ENCODE measurements at regions not wholly inside any gene's neighbourhood (a gene's known extent, or its start where the extent isn't known, plus 50 kb on each side); places are given as distances from the start of the nearest gene placed in this dataset.

DNA sequence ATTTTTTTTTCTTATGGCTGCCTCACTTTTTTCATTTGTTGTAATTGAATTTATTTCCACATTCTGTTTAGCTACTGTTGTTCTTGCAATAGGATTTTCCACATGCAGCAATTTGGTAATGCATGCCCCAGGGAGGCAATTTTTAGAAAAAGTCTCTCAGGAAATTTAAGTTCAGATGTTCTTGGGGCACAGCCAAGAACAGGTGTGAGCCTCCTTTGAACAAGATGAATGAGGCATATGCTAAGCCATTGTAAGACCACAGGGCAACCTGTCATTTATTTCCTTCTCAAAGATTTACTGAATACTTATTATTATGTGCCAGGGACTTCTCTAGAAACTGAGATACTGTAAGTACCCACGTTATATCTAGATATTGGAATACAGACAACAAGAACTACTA is 549.5 kb downstream of the DIPK2A start:
- Mint-ChIP-seq H3K9me3 (no peaks in the 10 kb centered on the region), H3K36me3 (ENCODE audit: low read depth) (no peaks in the 10 kb centered on the region), H3K4me3 (no peak overlapping the region), H3K27me3 (ENCODE audit: insufficient read depth) (no peaks in the 10 kb centered on the region), H3K27ac (no peak overlapping the region), H3K4me1 (peaks cover 2% of the 10 kb centered on the region)
- 100% methylated on average over 1 of the region's 1 CpG; no CpG with 5 or more reads in 1 of the 2 experiments for WGBS, 2 experiments (ENCODE audit: insufficient coverage in 1 of 2, insufficient read length in 1 of 2)
- H3K4me3 ChIP-seq (ENCODE audit: low read length): no peak overlapping the region
- no peak overlapping the region for H3K27ac ChIP-seq (ENCODE audit: low read depth, low read length)
- DNase-seq: no peak
- H3K27me3 ChIP-seq (ENCODE audit: control insufficient read depth, insufficient read depth, low read length, poor library complexity, severe bottlenecking): no peaks in the 10 kb centered on the region
- H3K9me3 ChIP-seq (ENCODE audit: control insufficient read depth, low read length): no peaks in the 10 kb centered on the region
- TF ChIP-seq, protein P1, sequence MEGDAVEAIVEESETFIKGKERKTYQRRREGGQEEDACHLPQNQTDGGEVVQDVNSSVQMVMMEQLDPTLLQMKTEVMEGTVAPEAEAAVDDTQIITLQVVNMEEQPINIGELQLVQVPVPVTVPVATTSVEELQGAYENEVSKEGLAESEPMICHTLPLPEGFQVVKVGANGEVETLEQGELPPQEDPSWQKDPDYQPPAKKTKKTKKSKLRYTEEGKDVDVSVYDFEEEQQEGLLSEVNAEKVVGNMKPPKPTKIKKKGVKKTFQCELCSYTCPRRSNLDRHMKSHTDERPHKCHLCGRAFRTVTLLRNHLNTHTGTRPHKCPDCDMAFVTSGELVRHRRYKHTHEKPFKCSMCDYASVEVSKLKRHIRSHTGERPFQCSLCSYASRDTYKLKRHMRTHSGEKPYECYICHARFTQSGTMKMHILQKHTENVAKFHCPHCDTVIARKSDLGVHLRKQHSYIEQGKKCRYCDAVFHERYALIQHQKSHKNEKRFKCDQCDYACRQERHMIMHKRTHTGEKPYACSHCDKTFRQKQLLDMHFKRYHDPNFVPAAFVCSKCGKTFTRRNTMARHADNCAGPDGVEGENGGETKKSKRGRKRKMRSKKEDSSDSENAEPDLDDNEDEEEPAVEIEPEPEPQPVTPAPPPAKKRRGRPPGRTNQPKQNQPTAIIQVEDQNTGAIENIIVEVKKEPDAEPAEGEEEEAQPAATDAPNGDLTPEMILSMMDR (conservative IDR thresholded peaks at IDR 0.05): no peak
- H3K9ac ChIP-seq (ENCODE audit: extremely low read depth, low read length, poor library complexity, severe bottlenecking): no peak overlapping the region
- H3K4me1 ChIP-seq (ENCODE audit: control insufficient read depth, insufficient read depth, low read length): no peaks in the 10 kb centered on the region
- no peaks in the 10 kb centered on the region for H3K36me3 ChIP-seq (ENCODE audit: control insufficient read depth, insufficient read depth, low read length)

DNA sequence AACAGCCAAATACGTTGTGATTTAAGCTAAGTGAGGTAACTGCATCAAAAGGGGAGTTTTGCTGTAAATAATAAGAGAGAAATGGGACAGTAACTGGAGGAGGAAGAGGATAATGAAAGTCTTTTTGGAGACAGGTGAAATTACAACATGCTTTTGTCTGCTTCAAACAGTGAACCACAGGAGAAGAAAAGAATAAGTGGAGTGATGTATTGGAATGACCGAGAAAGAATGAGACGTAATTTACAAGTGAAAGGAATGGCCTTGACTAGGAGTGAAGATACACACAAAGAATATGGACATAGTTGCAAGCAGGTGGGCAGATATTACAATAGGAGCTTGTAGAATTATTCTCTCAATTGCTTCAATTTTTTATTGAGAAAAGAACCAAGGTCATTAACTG is 550.8 kb downstream of the DIPK2A start:
- no peak overlapping the region for H3K4me3 Mint-ChIP-seq
- WGBS, 2 experiments (ENCODE audit: insufficient coverage in 1 of 2, insufficient read length in 1 of 2): 79 to 83% methylated on average over 3 of the region's 3 CpGs
- Histone ChIP-seq H3K36me3 (ENCODE audit: control insufficient read depth, insufficient read depth, low read length) (no peaks in the 10 kb centered on the region), H3K27ac (ENCODE audit: low read depth, low read length) (no peak overlapping the region), H3K4me1 (ENCODE audit: control insufficient read depth, insufficient read depth, low read length) (no peaks in the 10 kb centered on the region), H3K9ac (ENCODE audit: extremely low read depth, low read length, poor library complexity, severe bottlenecking) (no peak overlapping the region), H3K27me3 (ENCODE audit: control insufficient read depth, insufficient read depth, low read length, poor library complexity, severe bottlenecking) (no peaks in the 10 kb centered on the region), H3K9me3 (ENCODE audit: control insufficient read depth, low read length) (no peaks in the 10 kb centered on the region), H3K4me3 (ENCODE audit: low read length) (no peak overlapping the region)
- DNase-seq: no peak
- H3K9me3 Mint-ChIP-seq: no peaks in the 10 kb centered on the region
- H3K36me3 Mint-ChIP-seq (ENCODE audit: low read depth): no peaks in the 10 kb centered on the region
- H3K4me1 Mint-ChIP-seq: peaks cover 2% of the 10 kb centered on the region
- H3K27ac Mint-ChIP-seq: no peak overlapping the region
- no peaks in the 10 kb centered on the region for H3K27me3 Mint-ChIP-seq (ENCODE audit: insufficient read depth)
- TF ChIP-seq, protein P1 (conservative IDR thresholded peaks at IDR 0.05): no peak

DNA sequence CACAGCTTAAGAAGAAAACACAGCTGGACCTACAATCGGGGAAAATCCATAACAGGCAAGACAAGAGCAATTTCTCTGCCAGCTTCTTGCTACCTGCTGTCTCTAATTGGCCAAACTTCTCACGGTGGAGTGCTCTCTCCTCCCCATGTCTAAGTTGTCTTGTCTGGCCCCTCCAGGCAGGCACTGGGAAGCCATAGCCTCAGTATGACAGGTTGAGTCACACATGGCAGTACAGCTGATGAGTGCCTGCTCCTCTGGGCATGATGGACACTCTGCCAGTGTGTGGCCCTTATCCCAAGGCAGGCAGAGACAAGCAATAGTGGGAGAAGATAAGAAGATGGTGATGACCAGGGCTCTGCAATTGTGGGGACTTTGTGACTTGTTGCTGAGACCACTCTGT is 551.8 kb downstream of the DIPK2A start:
- no peaks in the 10 kb centered on the region for H3K27me3 Mint-ChIP-seq (ENCODE audit: insufficient read depth)
- no peaks in the 10 kb centered on the region for H3K36me3 Mint-ChIP-seq (ENCODE audit: low read depth)
- Histone ChIP-seq H3K27me3 (ENCODE audit: control insufficient read depth, insufficient read depth, low read length, poor library complexity, severe bottlenecking) (no peaks in the 10 kb centered on the region), H3K9me3 (ENCODE audit: control insufficient read depth, low read length) (no peaks in the 10 kb centered on the region), H3K9ac (ENCODE audit: extremely low read depth, low read length, poor library complexity, severe bottlenecking) (no peak overlapping the region), H3K27ac (ENCODE audit: low read depth, low read length) (no peak overlapping the region), H3K4me1 (ENCODE audit: control insufficient read depth, insufficient read depth, low read length) (no peaks in the 10 kb centered on the region), H3K36me3 (ENCODE audit: control insufficient read depth, insufficient read depth, low read length) (no peaks in the 10 kb centered on the region), H3K4me3 (ENCODE audit: low read length) (no peak overlapping the region)
- no peak overlapping the region for H3K4me3 Mint-ChIP-seq
- no peak overlapping the region for H3K27ac Mint-ChIP-seq
- H3K9me3 Mint-ChIP-seq: no peaks in the 10 kb centered on the region
- TF ChIP-seq, protein P1 (conservative IDR thresholded peaks at IDR 0.05): no peak
- H3K4me1 Mint-ChIP-seq: peaks cover 2% of the 10 kb centered on the region
- DNase-seq: no peak
- WGBS, 2 experiments (ENCODE audit: insufficient coverage in 1 of 2, insufficient read length in 1 of 2): 88 to 90% methylated on average over 1 to 2 of the region's 2 CpGs
